Ovary (tissue), 3 donors: ENCODE measurements at regions not wholly inside any gene's neighbourhood (a gene's known extent, or its start where the extent isn't known, plus 50 kb on each side); places are given as distances from the start of the nearest gene placed in this dataset.

Source experiments
- EP300 ChIP-seq: sonication (generic); formaldehyde crosslinking; IDR thresholded peaks from one replicate; pipeline ENCODE4 v1.6.1; 2017; ENCODE audit warnings: antibody characterized with exemption
- TF ChIP-seq, protein P1 (sequence below), 3 donors: fragments of 450-650 bp in 2 of 3; fragments of 200-600 bp in 1 of 3; IDR thresholded peaks; one replicate each; pipeline versions ENCODE4 v1.5.1 to v1.8.0; 2016 to 2022; ENCODE audit warnings: antibody characterized with exemption in 3 of 3, mild to moderate bottlenecking in 1 of 3
- donor health status: DM: no; HTN: no; CAD: no.

DNA sequence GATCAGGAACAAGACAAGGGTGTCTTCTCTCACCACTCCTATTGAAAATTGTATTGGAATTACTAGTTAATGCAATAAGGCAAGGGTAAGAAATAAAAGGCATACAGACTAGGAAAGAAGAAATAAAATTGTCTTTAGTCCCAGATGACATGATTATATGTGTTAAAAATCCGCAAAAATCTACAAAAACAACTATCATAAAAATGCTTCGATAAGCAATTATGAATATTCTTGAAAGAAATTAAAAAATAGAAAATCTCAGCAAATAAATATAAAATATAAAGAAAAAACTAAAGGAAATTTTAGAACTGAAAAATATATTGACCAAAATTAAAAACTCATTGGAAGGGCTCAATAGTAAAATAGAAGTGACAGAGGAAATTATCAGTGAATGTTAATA is 243.3 kb downstream of the ZNF674 start:
- TF ChIP-seq, protein P1, sequence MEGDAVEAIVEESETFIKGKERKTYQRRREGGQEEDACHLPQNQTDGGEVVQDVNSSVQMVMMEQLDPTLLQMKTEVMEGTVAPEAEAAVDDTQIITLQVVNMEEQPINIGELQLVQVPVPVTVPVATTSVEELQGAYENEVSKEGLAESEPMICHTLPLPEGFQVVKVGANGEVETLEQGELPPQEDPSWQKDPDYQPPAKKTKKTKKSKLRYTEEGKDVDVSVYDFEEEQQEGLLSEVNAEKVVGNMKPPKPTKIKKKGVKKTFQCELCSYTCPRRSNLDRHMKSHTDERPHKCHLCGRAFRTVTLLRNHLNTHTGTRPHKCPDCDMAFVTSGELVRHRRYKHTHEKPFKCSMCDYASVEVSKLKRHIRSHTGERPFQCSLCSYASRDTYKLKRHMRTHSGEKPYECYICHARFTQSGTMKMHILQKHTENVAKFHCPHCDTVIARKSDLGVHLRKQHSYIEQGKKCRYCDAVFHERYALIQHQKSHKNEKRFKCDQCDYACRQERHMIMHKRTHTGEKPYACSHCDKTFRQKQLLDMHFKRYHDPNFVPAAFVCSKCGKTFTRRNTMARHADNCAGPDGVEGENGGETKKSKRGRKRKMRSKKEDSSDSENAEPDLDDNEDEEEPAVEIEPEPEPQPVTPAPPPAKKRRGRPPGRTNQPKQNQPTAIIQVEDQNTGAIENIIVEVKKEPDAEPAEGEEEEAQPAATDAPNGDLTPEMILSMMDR (IDR thresholded peaks at IDR 0.05) = no peak
- no peak for TF ChIP-seq EP300
